ENCODE measurements at regions not wholly inside any gene's neighbourhood (a gene's known extent, or its start where the extent isn't known, plus 50 kb on each side); places are given as distances from the start of the nearest gene placed in this dataset.

GRCh38 chr14:51473808-51474565, 177.7 kb upstream of the FRMD6 start:
- ChIA-PET CTCF (no interaction called here), POLR2A (no interaction called here)
- TF ChIP-seq BHLHE40 (IDR thresholded peaks at IDR 0.05; ENCODE audit: borderline replicate concordance) (no peak), ARNT (IDR thresholded peaks at IDR 0.05) (no peak), TARDBP (IDR thresholded peaks at IDR 0.05) (no peak), HDGF (IDR thresholded peaks at IDR 0.05; ENCODE audit: borderline replicate concordance) (no peak), ELF4 (IDR thresholded peaks at IDR 0.05) (no peak), LEF1 (IDR thresholded peaks at IDR 0.05; ENCODE audit: borderline replicate concordance) (no peak), ZNF384 (IDR thresholded peaks at IDR 0.05) (no peak), NFRKB (IDR thresholded peaks at IDR 0.05) (no peak), FOXM1 (IDR thresholded peaks at IDR 0.05; ENCODE audit: borderline replicate concordance) (no peak)
- DNase-seq (ENCODE audit: extremely low spot score): no peak

- CTCF ChIA-PET: interaction anchor here (0.6 kb wide), 1 partner anchor 12 kb away, joined by 3 read pairs; no protein-coding TSS in a partner anchor
- TF ChIP-seq PKNOX1 (IDR thresholded peaks at IDR 0.05) (no peak), NFRKB (IDR thresholded peaks at IDR 0.05) (no peak), FOXA1 (IDR thresholded peaks at IDR 0.05) (no peak), CTBP1 (IDR thresholded peaks at IDR 0.05; ENCODE audit: borderline replicate concordance) (no peak), SP1 (IDR thresholded peaks at IDR 0.05) (no peak), HDGF (IDR thresholded peaks at IDR 0.05; ENCODE audit: borderline replicate concordance) (no peak)
- no peak for DNase-seq (ENCODE audit: extremely low spot score)
- POLR2A ChIA-PET: no interaction called here
Measured at GRCh38 chr14:51474854-51475253, 176.9 kb upstream of the FRMD6 start.

DNA sequence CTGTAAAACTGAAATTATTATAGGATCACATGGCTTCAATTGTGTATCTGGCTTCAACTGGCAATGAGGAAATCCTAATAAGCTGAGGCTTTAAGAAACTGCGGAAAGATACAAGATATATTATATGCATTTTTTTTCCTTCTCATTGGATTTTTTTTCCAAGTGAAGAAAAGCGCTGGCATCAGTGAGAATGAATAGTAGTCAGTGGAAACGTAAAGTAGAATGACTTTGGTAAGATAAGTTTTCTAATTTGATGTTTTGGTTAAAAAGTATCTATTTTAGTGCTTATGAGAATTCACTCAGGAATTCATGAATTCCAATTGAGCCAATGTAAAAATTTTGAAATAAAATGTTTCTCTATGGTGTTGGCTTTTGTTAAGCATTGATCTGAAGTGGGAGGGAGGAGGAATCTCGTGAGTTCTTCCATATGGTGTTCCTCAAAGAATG, 173.5 kb upstream of the FRMD6 start:
- POLR2A ChIA-PET: no interaction called here
- CTCF ChIA-PET: no interaction called here
- no peak for DNase-seq (ENCODE audit: extremely low spot score)
- TF ChIP-seq NFRKB (IDR thresholded peaks at IDR 0.05): no peak
- TF ChIP-seq ZNF384 (IDR thresholded peaks at IDR 0.05): no peak
- TF ChIP-seq FOXM1 (IDR thresholded peaks at IDR 0.05; ENCODE audit: borderline replicate concordance): no peak
- TF ChIP-seq PKNOX1 (IDR thresholded peaks at IDR 0.05): no peak
- TF ChIP-seq CTBP1 (IDR thresholded peaks at IDR 0.05; ENCODE audit: borderline replicate concordance): no peak
- TF ChIP-seq ELF4 (IDR thresholded peaks at IDR 0.05): no peak
- no peak for TF ChIP-seq L3MBTL2 (conservative IDR thresholded peaks at IDR 0.05)

- TF ChIP-seq SUZ12 (IDR thresholded peaks at IDR 0.05) (no peak), BHLHE40 (IDR thresholded peaks at IDR 0.05; ENCODE audit: borderline replicate concordance) (no peak), FOXM1 (IDR thresholded peaks at IDR 0.05; ENCODE audit: borderline replicate concordance) (no peak), ARNT (IDR thresholded peaks at IDR 0.05) (no peak), FOXK2 (IDR thresholded peaks at IDR 0.05) (no peak), CTBP1 (IDR thresholded peaks at IDR 0.05; ENCODE audit: borderline replicate concordance) (no peak), LEF1 (IDR thresholded peaks at IDR 0.05; ENCODE audit: borderline replicate concordance) (no peak), NFRKB (IDR thresholded peaks at IDR 0.05) (no peak), HDGF (IDR thresholded peaks at IDR 0.05; ENCODE audit: borderline replicate concordance) (no peak), ZNF384 (IDR thresholded peaks at IDR 0.05) (no peak), PKNOX1 (IDR thresholded peaks at IDR 0.05) (no peak)
- DNase-seq (ENCODE audit: extremely low spot score): no peak
- ChIA-PET CTCF (no interaction called here), POLR2A (no interaction called here)
Measured at GRCh38 chr14:51479584-51480325, 172.0 kb upstream of the FRMD6 start.

DNA sequence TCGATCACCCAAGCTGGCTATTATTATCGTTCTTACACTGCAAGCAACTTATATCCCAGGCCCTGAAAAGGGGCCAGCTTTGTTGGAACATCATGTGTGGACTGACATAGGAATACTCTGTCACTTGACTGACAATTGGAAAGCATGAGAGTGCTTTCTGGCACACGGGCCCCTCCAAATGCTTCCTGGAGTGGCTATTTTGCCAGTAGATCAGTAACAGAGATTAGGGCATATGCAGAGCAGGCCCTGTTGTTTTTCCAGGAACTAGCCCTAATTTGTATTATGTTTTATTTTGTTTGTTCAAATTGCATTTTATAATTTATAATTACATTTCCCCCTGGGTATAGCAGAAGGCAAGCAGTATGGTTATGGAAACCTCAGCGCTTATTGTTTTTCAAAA, 170.1 kb upstream of the FRMD6 start:
- TF ChIP-seq ZNF384 (IDR thresholded peaks at IDR 0.05) (no peak), L3MBTL2 (conservative IDR thresholded peaks at IDR 0.05) (no peak), ELF4 (IDR thresholded peaks at IDR 0.05) (no peak), SUZ12 (IDR thresholded peaks at IDR 0.05) (no peak), FOXM1 (IDR thresholded peaks at IDR 0.05; ENCODE audit: borderline replicate concordance) (no peak), LEF1 (IDR thresholded peaks at IDR 0.05; ENCODE audit: borderline replicate concordance) (no peak), ARNT (IDR thresholded peaks at IDR 0.05) (no peak), SP1 (IDR thresholded peaks at IDR 0.05) (no peak), FOXK2 (IDR thresholded peaks at IDR 0.05) (no peak), TARDBP (IDR thresholded peaks at IDR 0.05) (no peak), FOXA1 (IDR thresholded peaks at IDR 0.05) (no peak), PKNOX1 (IDR thresholded peaks at IDR 0.05) (no peak), HDGF (IDR thresholded peaks at IDR 0.05; ENCODE audit: borderline replicate concordance) (no peak), BHLHE40 (IDR thresholded peaks at IDR 0.05; ENCODE audit: borderline replicate concordance) (no peak), NFRKB (IDR thresholded peaks at IDR 0.05) (no peak), CTBP1 (IDR thresholded peaks at IDR 0.05; ENCODE audit: borderline replicate concordance) (no peak)
- ChIA-PET CTCF (no interaction called here), POLR2A (no interaction called here)
- no peak for DNase-seq (ENCODE audit: extremely low spot score)

Measured in HEK293T (cell line).